HCT116 (cell line): ENCODE measurements at regions not wholly inside any gene's neighbourhood (a gene's known extent, or its start where the extent isn't known, plus 50 kb on each side); places are given as distances from the start of the nearest gene placed in this dataset.

Source experiments
- ATAC-seq: fragments of 200-7000 bp; cut with Tn5 transposase; 2 replicates; pipeline ENCODE4 v1.9.1; 2020; ENCODE audit warnings: mild to moderate bottlenecking, moderate library complexity
- BruUV-seq: library from RNA; stranded (reverse); fragments of 400-500 nt; replicated peaks from 2 replicates; lab custom pipeline; 2021; lab: Mats Ljungman, UMichigan
- CTCF ChIA-PET: fragments of 300-600 bp; sonication (Branson Sonifier 250); formaldehyde crosslinking; loops from one replicate; lab custom pipeline; 2021; ENCODE audit warnings: antibody characterized with exemption; lab: Charles Lee
- POLR2A ChIA-PET: fragments of 300-600, 350-600 bp; sonication (Branson Sonifier 250); formaldehyde crosslinking; loops from one replicate; lab custom pipeline; 2021; ENCODE audit warnings: antibody characterized with exemption; lab: Charles Lee
- RAD21 ChIA-PET, 2 experiments: fragments of 300-600 bp; sonication (Branson Sonifier 250); formaldehyde crosslinking; loops; one replicate each; lab custom pipeline; 2023; ENCODE audit warnings: low total read pairs in 2 of 2; ENCODE audit not compliant: uncharacterized antibody in 2 of 2, unreplicated experiment in 2 of 2, low non-redundant PET in 1 of 2; lab: Charles Lee
- DNase-seq: peaks from one replicate; pipeline ENCODE4 v3.0.0-alpha.2; 2010; ENCODE audit warnings: low read depth, low spot score
- H2AFZ ChIP-seq: fragments of 200-600 bp; shearing (Covaris generic), sonication (generic); 2 replicates; pipeline ENCODE4 v1.6.1; 2017; ENCODE audit warnings: low read depth, mixed run types, mixed read lengths, antibody characterized with exemption, low read length; ENCODE audit not compliant: poor library complexity, severe bottlenecking
- H3K27ac ChIP-seq: 2 replicates; pipeline ENCODE4 v1.5.1; 2012; ENCODE audit warnings: low read depth, low read length
- H3K27me3 ChIP-seq: fragments of 200-600 bp; sonication (generic); 2 replicates; pipeline ENCODE4 v1.6.1; 2016; ENCODE audit warnings: mixed run types, low read length, mixed read lengths; ENCODE audit not compliant: insufficient read depth
- H3K36me3 ChIP-seq, 2 experiments: fragments of 200-500 bp in 1 of 2; fragments of 200-600 bp in 1 of 2; sonication (Bioruptor generic) in 1 of 2; sonication (generic) in 1 of 2; 2 replicates each; pipeline versions ENCODE4 v1.5.1 to v1.6.1; 2014 to 2016; ENCODE audit warnings: low read length in 2 of 2, inconsistent platforms in 1 of 2, mixed read lengths in 1 of 2, mixed run types in 1 of 2; ENCODE audit not compliant: insufficient read depth in 2 of 2, control insufficient read depth in 1 of 2
- H3K4me1 ChIP-seq, 2 experiments: fragments of 200-600 bp in 1 of 2; sonication (generic) in 1 of 2; 2 replicates each; pipeline versions ENCODE4 v1.5.1 to v1.6.1; 2012 to 2017; ENCODE audit warnings: low read length in 2 of 2, inconsistent platforms in 1 of 2, mild to moderate bottlenecking in 1 of 2, mixed read lengths in 1 of 2, mixed run types in 1 of 2, moderate library complexity in 1 of 2; ENCODE audit not compliant: insufficient read depth in 2 of 2, control insufficient read depth in 1 of 2
- H3K4me2 ChIP-seq: fragments of 200-600 bp; sonication (generic); 2 replicates; pipeline ENCODE4 v1.6.1; 2017; ENCODE audit warnings: mixed run types, low read length, mixed read lengths
- H3K4me3 ChIP-seq, 2 experiments: fragments of 200-600 bp in 1 of 2; sonication (generic) in 1 of 2; replicated peaks in 1 of 2; 2 replicates each; pipeline ENCODE4 v1.5.1; 2011 to 2016; ENCODE audit warnings: low read length in 2 of 2, control low read depth in 1 of 2, low read depth in 1 of 2, mild to moderate bottlenecking in 1 of 2, mixed read lengths in 1 of 2, mixed run types in 1 of 2
- H3K79me2 ChIP-seq: fragments of 200-600 bp; sonication (generic); 2 replicates; pipeline ENCODE4 v1.6.1; 2017; ENCODE audit warnings: mild to moderate bottlenecking, mixed run types, low read length, moderate library complexity, mixed read lengths; ENCODE audit not compliant: insufficient read depth
- H3K9ac ChIP-seq: fragments of 200-600 bp; sonication (generic); 2 replicates; pipeline ENCODE4 v1.6.1; 2016; ENCODE audit warnings: low read length, mixed read lengths
- H3K9me2 ChIP-seq: fragments of 200-600 bp; sonication (generic), shearing (Covaris generic); 2 replicates; pipeline ENCODE4 v1.6.1; 2017; ENCODE audit warnings: mixed run types, mild to moderate bottlenecking, moderate library complexity; ENCODE audit not compliant: insufficient read depth
- H3K9me3 ChIP-seq, 2 experiments: fragments of 200-500 bp in 1 of 2; fragments of 200-600 bp in 1 of 2; sonication (Bioruptor generic) in 1 of 2; sonication (generic) in 1 of 2; 2 replicates each; pipeline ENCODE4 v1.6.1; 2014 to 2017; ENCODE audit warnings: low read length in 2 of 2, mixed read lengths in 2 of 2, inconsistent platforms in 1 of 2, low read depth in 1 of 2, mild to moderate bottlenecking in 1 of 2, mixed run types in 1 of 2, moderate library complexity in 1 of 2; ENCODE audit not compliant: control insufficient read depth in 1 of 2, insufficient read depth in 1 of 2
- H4K20me1 ChIP-seq: fragments of 200-600 bp; sonication (generic), shearing (Covaris generic); 2 replicates; pipeline ENCODE4 v1.6.1; 2017; ENCODE audit warnings: mixed run types, mild to moderate bottlenecking, moderate library complexity; ENCODE audit not compliant: insufficient read depth
- EGR1 ChIP-seq: IDR thresholded peaks from 2 replicates; pipeline ENCODE4 v1.6.1; 2012; ENCODE audit warnings: low read depth
- ELF1 ChIP-seq: IDR thresholded peaks from 2 replicates; pipeline ENCODE4 v1.6.1; 2012; ENCODE audit warnings: low read depth, borderline replicate concordance
- EZH2phosphoT487 ChIP-seq: fragments of 200-600 bp; IDR thresholded peaks from 2 replicates; pipeline ENCODE4 v1.6.1; 2018; ENCODE audit warnings: antibody characterized with exemption, borderline replicate concordance
- MAX ChIP-seq: IDR thresholded peaks from 2 replicates; pipeline ENCODE4 v1.6.1; 2012
- RAD21 ChIP-seq: IDR thresholded peaks from 2 replicates; pipeline ENCODE4 v1.6.1; 2012; ENCODE audit warnings: low read depth, mild to moderate bottlenecking
- REST ChIP-seq: IDR thresholded peaks from 2 replicates; pipeline ENCODE4 v1.6.1; 2012; ENCODE audit warnings: low read depth
- SP1 ChIP-seq: IDR thresholded peaks from 2 replicates; pipeline ENCODE4 v1.6.1; 2012; ENCODE audit warnings: low read depth
- YY1 ChIP-seq: IDR thresholded peaks from 2 replicates; pipeline ENCODE4 v1.6.1; 2011; ENCODE audit warnings: low read length, low read depth, moderate library complexity, mild to moderate bottlenecking; ENCODE audit not compliant: insufficient replicate concordance; ENCODE audit errors: extremely low read depth
- ZFX ChIP-seq: fragments of 450-650 bp; IDR thresholded peaks from 2 replicates; pipeline ENCODE4 v1.6.1; 2017
- intact Hi-C: fragments of 100-400 bp; cut with micrococcal nuclease; formaldehyde crosslinking; loops from 2 replicates; pipeline ENCODE4 v1.10.0; 2022

GRCh38 chr4:24080871-24081270 is 191.0 kb upstream of the PPARGC1A start:
- Histone ChIP-seq H3K9ac (no peak overlapping the region), H3K27me3 (no peaks in the 10 kb centered on the region), H3K4me2 (no peak overlapping the region), H2AFZ (no peak overlapping the region), H3K36me3 (no peaks in the 10 kb centered on the region), H3K4me1 (no peaks in the 10 kb centered on the region), H3K9me2 (no peaks in the 10 kb centered on the region), H3K27ac (no peak overlapping the region), H3K4me3 (no peak overlapping the region), H3K9me3 (peaks cover 0 to 29% of the 10 kb centered on the region in 2 experiments; a peak in 2 of 4 replicates), H3K79me2 (no peaks in the 10 kb centered on the region), H4K20me1 (no peaks in the 10 kb centered on the region)
- TF ChIP-seq MAX (no peak), RAD21 (no peak), REST (no peak), YY1 (no peak), ZFX (no peak), SP1 (no peak), ELF1 (no peak), EZH2phosphoT487 (no peak), EGR1 (no peak)
- ATAC-seq, result no peak
- POLR2A ChIA-PET, result no interaction called here
- BruUV-seq, result no TSS peak
- RAD21 ChIA-PET, result no interaction called here
- DNase-seq, result no peak
- intact Hi-C loops, result no loop called here
- CTCF ChIA-PET, result no interaction called here
